GM23338 (cell line): ENCODE measurements at regions not wholly inside any gene's neighbourhood (a gene's known extent, or its start where the extent isn't known, plus 50 kb on each side); places are given as distances from the start of the nearest gene placed in this dataset.
A peak's percentile ranks its signal among the peaks of the same experiment; 100 is the strongest.

ENCODE experiments used
- ATAC-seq: fragments of 200-7000 bp; cut with Tn5 transposase; 3 replicates; pipeline ENCODE4 v1.9.1; 2020
- DNase-seq: peaks from one replicate; pipeline ENCODE4 v3.0.0-alpha.2; 2015; ENCODE audit warnings: low spot score
- H2AFZ ChIP-seq: fragments of 200-600 bp; sonication (generic); 2 replicates; pipeline ENCODE4 v1.8.0; 2016; ENCODE audit warnings: antibody characterized with exemption, mild to moderate bottlenecking, moderate library complexity
- H3F3A ChIP-seq: fragments of 200-600 bp; sonication (generic); replicated peaks from 2 replicates; pipeline ENCODE4 v1.8.0; 2017; ENCODE audit warnings: antibody characterized with exemption, mixed run types, low read depth
- H3K27ac ChIP-seq: fragments of 200-600 bp; sonication (generic); 2 replicates; pipeline ENCODE4 v1.6.1; 2016; ENCODE audit warnings: low read depth
- H3K27me3 ChIP-seq: fragments of 200-600 bp; sonication (generic); 2 replicates; pipeline ENCODE4 v1.8.0; 2016; ENCODE audit warnings: mild to moderate bottlenecking, mixed run types, moderate library complexity; ENCODE audit not compliant: insufficient read depth
- H3K36me3 ChIP-seq: fragments of 200-600 bp; sonication (generic); 2 replicates; pipeline ENCODE4 v1.8.0; 2016; ENCODE audit warnings: mild to moderate bottlenecking; ENCODE audit not compliant: insufficient read depth
- H3K4me1 ChIP-seq: fragments of 200-600 bp; sonication (generic); 2 replicates; pipeline ENCODE4 v1.8.0; 2016; ENCODE audit warnings: mild to moderate bottlenecking, moderate library complexity; ENCODE audit not compliant: insufficient read depth
- H3K4me2 ChIP-seq: fragments of 200-600 bp; sonication (generic); 2 replicates; pipeline ENCODE4 v1.7.1; 2017; ENCODE audit warnings: mixed run types
- H3K4me3 ChIP-seq: fragments of 200-600 bp; sonication (generic); 2 replicates; pipeline ENCODE4 v1.6.1; 2016; ENCODE audit warnings: mixed run types
- H3K79me2 ChIP-seq: fragments of 200-600 bp; sonication (generic); replicated peaks from 2 replicates; pipeline ENCODE4 v1.8.0; 2017; ENCODE audit warnings: mild to moderate bottlenecking; ENCODE audit not compliant: insufficient read depth
- H3K9me2 ChIP-seq: fragments of 200-600 bp; sonication (generic); 2 replicates; pipeline ENCODE4 v1.8.0; 2017; ENCODE audit not compliant: insufficient read depth
- H4K20me1 ChIP-seq: fragments of 200-600 bp; sonication (generic); replicated peaks from 2 replicates; pipeline ENCODE4 v1.8.0; 2017; ENCODE audit warnings: mild to moderate bottlenecking; ENCODE audit not compliant: insufficient read depth
- H3K27ac Mint-ChIP-seq: 2 replicates; pipeline ENCODE4 v1.8.0; 2020; ENCODE audit warnings: inconsistent platforms, mild to moderate bottlenecking, moderate library complexity, mixed read lengths
- H3K27me3 Mint-ChIP-seq: 3 replicates; pipeline ENCODE4 v1.8.0; 2022; ENCODE audit warnings: low read depth, mild to moderate bottlenecking, moderate library complexity, mixed read lengths, inconsistent platforms; ENCODE audit not compliant: insufficient read depth, poor library complexity
- H3K36me3 Mint-ChIP-seq: 3 replicates; pipeline ENCODE4 v1.8.0; 2021; ENCODE audit warnings: low read depth, mild to moderate bottlenecking, inconsistent platforms, moderate library complexity, mixed read lengths
- H3K4me1 Mint-ChIP-seq: 3 replicates; pipeline ENCODE4 v1.8.0; 2020; ENCODE audit warnings: mild to moderate bottlenecking, inconsistent platforms, mixed read lengths
- H3K4me3 Mint-ChIP-seq: 3 replicates; pipeline ENCODE4 v1.8.0; 2021; ENCODE audit warnings: moderate library complexity, mild to moderate bottlenecking, inconsistent platforms, mixed read lengths
- H3K9me3 Mint-ChIP-seq: 3 replicates; pipeline ENCODE4 v1.8.0; 2020; ENCODE audit warnings: moderate library complexity, mild to moderate bottlenecking, inconsistent platforms, mixed read lengths
- CREB1 ChIP-seq: fragments of 250-450 bp; sonication (Bioruptor Pico); IDR thresholded peaks from 2 replicates; pipeline ENCODE4 v1.5.0; 2020; ENCODE audit warnings: low read depth, mild to moderate bottlenecking, moderate library complexity
- CTCF ChIP-seq, 2 experiments: fragments of 200-600 bp in 1 of 2; sonication (generic) in 1 of 2; conservative IDR thresholded peaks; 2 replicates each; pipeline versions ENCODE4 v1.5.1 to v1.6.1; 2016 to 2017; ENCODE audit warnings: antibody characterized with exemption in 2 of 2, low read depth in 2 of 2, mild to moderate bottlenecking in 2 of 2, moderate library complexity in 1 of 2
- EZH2 ChIP-seq: fragments of 200-600 bp; sonication (generic); IDR thresholded peaks from one replicate; pipeline ENCODE4 v1.8.0; 2017; ENCODE audit warnings: antibody characterized with exemption, mild to moderate bottlenecking, low read depth; ENCODE audit not compliant: unreplicated experiment
- EZH2phosphoT487 ChIP-seq: fragments of 200-600 bp; sonication (generic); IDR thresholded peaks from one replicate; pipeline ENCODE4 v1.8.1; 2018; ENCODE audit warnings: antibody characterized with exemption; ENCODE audit not compliant: unreplicated experiment
- NANOG ChIP-seq: IDR thresholded peaks from 2 replicates; pipeline ENCODE4 v1.6.1; 2016; ENCODE audit warnings: antibody characterized with exemption, borderline replicate concordance
- POLR2AphosphoS5 ChIP-seq: IDR thresholded peaks from 2 replicates; pipeline ENCODE4 v1.6.1; 2016; ENCODE audit warnings: antibody characterized with exemption, low read depth
- STAT1 ChIP-seq: IDR thresholded peaks from one replicate; pipeline ENCODE4 v1.6.1; 2016; ENCODE audit warnings: antibody characterized with exemption; ENCODE audit not compliant: unreplicated experiment
- ZNF114 ChIP-seq: fragments of 250-450 bp; sonication (Bioruptor Pico); IDR thresholded peaks from 2 replicates; pipeline ENCODE4 v1.5.0; 2020; ENCODE audit warnings: mild to moderate bottlenecking, moderate library complexity
- ZNF331 ChIP-seq: fragments of 250-450 bp; sonication (Bioruptor Pico); IDR thresholded peaks from 2 replicates; pipeline ENCODE4 v1.5.0; 2020; ENCODE audit warnings: low read depth, mild to moderate bottlenecking, moderate library complexity
- TF ChIP-seq, protein P1 (sequence below): IDR thresholded peaks from 2 replicates; pipeline ENCODE4 v1.6.1; 2016; ENCODE audit warnings: antibody characterized with exemption
- TF ChIP-seq, protein P2 (sequence below): IDR thresholded peaks from one replicate; pipeline ENCODE4 v1.6.1; 2018; ENCODE audit warnings: antibody characterized with exemption; ENCODE audit not compliant: unreplicated experiment

- ATAC-seq (peak; percentile 46; the same call in 2 of the 3 replicates), DNase-seq (peak; percentile 4)
- peak overlapping the region; percentile 55; the same call in 1 of the 2 replicates for H3K4me2 ChIP-seq
- no peaks in the 10 kb centered on the region for H3K36me3 ChIP-seq
- no peak overlapping the region for H3K27ac Mint-ChIP-seq
- peaks cover 12% of the 10 kb centered on the region for H3K4me1 Mint-ChIP-seq
- H3K4me3 Mint-ChIP-seq, result no peak overlapping the region
- no peaks in the 10 kb centered on the region; the same call in 2 of the 3 replicates for H3K36me3 Mint-ChIP-seq
- no peaks in the 10 kb centered on the region for H3K79me2 ChIP-seq
- TF ChIP-seq CREB1 (CRISPR knock-in tag), result no peak
- TF ChIP-seq POLR2AphosphoS5, result no peak
- TF ChIP-seq ZNF331 (CRISPR knock-in tag), result no peak
- TF ChIP-seq, protein P1, sequence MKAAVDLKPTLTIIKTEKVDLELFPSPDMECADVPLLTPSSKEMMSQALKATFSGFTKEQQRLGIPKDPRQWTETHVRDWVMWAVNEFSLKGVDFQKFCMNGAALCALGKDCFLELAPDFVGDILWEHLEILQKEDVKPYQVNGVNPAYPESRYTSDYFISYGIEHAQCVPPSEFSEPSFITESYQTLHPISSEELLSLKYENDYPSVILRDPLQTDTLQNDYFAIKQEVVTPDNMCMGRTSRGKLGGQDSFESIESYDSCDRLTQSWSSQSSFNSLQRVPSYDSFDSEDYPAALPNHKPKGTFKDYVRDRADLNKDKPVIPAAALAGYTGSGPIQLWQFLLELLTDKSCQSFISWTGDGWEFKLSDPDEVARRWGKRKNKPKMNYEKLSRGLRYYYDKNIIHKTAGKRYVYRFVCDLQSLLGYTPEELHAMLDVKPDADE, result no peak
- no peak for TF ChIP-seq EZH2phosphoT487
- TF ChIP-seq NANOG, result no peak
- TF ChIP-seq ZNF114, result no peak
- TF ChIP-seq EZH2, result no peak
- no peak for TF ChIP-seq STAT1
- TF ChIP-seq, protein P2, sequence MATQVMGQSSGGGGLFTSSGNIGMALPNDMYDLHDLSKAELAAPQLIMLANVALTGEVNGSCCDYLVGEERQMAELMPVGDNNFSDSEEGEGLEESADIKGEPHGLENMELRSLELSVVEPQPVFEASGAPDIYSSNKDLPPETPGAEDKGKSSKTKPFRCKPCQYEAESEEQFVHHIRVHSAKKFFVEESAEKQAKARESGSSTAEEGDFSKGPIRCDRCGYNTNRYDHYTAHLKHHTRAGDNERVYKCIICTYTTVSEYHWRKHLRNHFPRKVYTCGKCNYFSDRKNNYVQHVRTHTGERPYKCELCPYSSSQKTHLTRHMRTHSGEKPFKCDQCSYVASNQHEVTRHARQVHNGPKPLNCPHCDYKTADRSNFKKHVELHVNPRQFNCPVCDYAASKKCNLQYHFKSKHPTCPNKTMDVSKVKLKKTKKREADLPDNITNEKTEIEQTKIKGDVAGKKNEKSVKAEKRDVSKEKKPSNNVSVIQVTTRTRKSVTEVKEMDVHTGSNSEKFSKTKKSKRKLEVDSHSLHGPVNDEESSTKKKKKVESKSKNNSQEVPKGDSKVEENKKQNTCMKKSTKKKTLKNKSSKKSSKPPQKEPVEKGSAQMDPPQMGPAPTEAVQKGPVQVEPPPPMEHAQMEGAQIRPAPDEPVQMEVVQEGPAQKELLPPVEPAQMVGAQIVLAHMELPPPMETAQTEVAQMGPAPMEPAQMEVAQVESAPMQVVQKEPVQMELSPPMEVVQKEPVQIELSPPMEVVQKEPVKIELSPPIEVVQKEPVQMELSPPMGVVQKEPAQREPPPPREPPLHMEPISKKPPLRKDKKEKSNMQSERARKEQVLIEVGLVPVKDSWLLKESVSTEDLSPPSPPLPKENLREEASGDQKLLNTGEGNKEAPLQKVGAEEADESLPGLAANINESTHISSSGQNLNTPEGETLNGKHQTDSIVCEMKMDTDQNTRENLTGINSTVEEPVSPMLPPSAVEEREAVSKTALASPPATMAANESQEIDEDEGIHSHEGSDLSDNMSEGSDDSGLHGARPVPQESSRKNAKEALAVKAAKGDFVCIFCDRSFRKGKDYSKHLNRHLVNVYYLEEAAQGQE, result no peak
- no peak for TF ChIP-seq CTCF (conservative IDR thresholded peaks at IDR 0.05; ENCODE audit: low read depth in 2 of 2)
- no peaks in the 10 kb centered on the region for H3K9me3 Mint-ChIP-seq
- no peak overlapping the region for H3K27ac ChIP-seq
- no peaks in the 10 kb centered on the region for H3F3A ChIP-seq
- H3K9me2 ChIP-seq, result peaks cover 18% of the 10 kb centered on the region; the same call in 1 of the 2 replicates
- H3K4me1 ChIP-seq, result peaks cover 13% of the 10 kb centered on the region; the same call in 1 of the 2 replicates
- peak overlapping the region; percentile 92 for H2AFZ ChIP-seq
- no peaks in the 10 kb centered on the region for H4K20me1 ChIP-seq
- no peak overlapping the region for H3K4me3 ChIP-seq
- H3K27me3 ChIP-seq, result no peaks in the 10 kb centered on the region
- peaks cover 2% of the 10 kb centered on the region for H3K27me3 Mint-ChIP-seq
Observed at GRCh38 chr13:34425327-34425949, 516.6 kb upstream of the NBEA start.
